GM21786 (cell line): ENCODE measurements at regions not wholly inside any gene's neighbourhood (a gene's known extent, or its start where the extent isn't known, plus 50 kb on each side); places are given as distances from the start of the nearest gene placed in this dataset.

ENCODE experiments used
- ATAC-seq: cut with Tn5 transposase; IDR thresholded peaks from one replicate; pipeline ENCODE4 v1.9.1; 2021; ENCODE audit not compliant: unreplicated experiment

GRCh38 chr14:53328841-53329240 lies 175.7 kb upstream of the DDHD1 start:
- no peak for ATAC-seq

GRCh38 chr14:53327716-53328115 lies 174.6 kb upstream of the DDHD1 start:
- ATAC-seq = no peak

- no peak for ATAC-seq
Measured at GRCh38 chr14:53325176-53325806, 172.2 kb upstream of the DDHD1 start.

- no peak for ATAC-seq
Measured at GRCh38 chr14:53316504-53316903, 163.4 kb upstream of the DDHD1 start.

DNA sequence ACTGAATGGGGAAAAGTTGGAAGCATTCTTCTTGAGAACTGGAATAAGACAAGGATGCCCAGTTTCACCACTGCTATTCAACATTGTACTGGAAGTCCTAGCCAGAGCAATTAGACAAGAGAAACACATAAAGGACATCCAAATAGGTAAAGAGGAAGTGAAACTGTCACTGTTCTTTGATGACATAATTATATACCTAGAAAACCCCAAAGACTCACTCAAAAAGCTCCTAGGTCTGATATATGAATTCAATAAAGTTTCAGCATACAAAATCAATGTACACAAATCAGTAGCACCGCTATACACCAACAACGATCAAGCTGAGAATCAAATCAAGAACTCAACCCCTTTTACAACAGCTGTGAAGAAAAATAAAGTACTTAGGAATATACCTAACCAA lies 157.3 kb upstream of the DDHD1 start:
- peak; percentile 91 for ATAC-seq

DNA sequence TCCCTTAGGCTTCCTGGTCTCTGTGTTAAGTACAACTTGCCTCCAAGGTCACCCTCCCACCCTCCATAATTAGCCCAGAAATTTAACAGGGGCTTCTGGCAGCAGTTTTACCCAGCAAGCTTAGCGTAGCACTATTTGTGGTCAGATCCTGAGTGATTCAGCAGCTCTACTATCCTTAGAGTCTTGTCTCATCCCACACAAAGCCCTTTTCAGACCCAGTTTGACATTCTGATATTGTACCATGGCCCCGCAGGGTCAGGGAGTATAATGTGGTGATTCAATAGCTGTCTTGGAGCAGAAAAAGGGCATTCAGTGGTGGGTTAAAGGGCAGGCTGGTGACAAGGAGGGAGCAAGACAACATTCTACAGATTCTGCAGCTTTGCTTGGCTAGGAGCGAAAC lies 153.8 kb upstream of the DDHD1 start:
- ATAC-seq = no peak

DNA sequence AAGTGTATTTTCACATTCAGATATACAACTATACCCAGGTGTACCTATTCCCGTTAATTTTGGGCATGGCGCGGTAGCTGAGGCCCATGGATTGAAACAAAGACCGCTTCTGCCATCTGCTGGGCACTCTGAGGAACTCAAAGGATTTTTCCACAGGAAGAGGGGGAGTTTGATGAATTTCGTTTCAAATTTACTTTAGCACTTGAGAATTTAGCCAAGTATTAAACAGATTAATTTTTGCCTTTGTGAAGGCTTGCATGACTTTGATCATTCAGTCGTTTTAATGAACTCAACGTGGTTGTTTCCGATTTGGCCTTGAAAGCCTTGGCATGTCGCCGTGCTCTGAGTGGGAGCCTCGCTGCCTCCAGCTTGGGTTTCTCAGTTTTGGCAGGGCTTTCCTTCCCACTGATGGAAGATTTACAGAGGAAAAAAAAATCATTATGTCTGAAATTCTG lies 153.2 kb upstream of the DDHD1 start:
- no peak for ATAC-seq

GRCh38 chr14:53304726-53305381 lies 151.7 kb upstream of the DDHD1 start:
- no peak for ATAC-seq

- ATAC-seq = no peak
Measured at GRCh38 chr14:53295985-53296582, 143.0 kb upstream of the DDHD1 start.

DNA sequence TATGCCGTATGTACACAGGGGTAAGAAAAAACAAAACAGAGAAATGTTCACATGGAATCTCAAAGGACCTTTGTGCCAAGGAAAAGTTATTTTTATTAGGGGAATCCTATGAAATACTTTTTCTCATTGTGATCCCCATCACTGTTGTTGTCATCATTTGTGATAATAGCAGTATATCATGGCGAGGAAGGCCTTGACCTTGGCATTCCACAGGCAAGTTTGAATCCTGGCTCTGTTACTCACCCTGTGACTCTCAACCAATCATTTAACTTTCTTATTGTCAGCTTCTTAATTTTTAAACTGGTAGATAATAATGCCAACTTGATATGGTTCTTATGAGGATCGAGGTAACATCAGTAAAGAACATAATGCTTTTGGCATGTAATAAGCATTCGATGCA lies 142.2 kb upstream of the DDHD1 start:
- no peak for ATAC-seq

DNA sequence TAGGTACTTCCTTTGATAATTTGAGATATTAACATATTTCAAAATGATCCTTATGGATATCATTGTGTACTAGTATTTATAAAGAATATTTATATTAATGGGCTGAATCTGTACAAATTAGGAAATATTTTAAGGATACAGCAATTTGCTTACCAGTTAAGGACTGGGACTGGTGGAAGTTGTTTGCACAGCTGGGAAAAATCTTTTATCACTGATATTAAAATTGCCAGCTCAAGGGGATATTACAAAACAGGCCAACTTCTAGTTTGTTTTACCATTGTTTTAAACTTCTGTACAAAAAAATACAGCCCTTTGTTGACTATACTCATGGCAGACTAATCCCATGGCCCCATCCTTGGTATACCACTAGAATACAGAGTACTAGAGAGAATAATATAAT lies 133.2 kb upstream of the DDHD1 start:
- ATAC-seq = no peak

DNA sequence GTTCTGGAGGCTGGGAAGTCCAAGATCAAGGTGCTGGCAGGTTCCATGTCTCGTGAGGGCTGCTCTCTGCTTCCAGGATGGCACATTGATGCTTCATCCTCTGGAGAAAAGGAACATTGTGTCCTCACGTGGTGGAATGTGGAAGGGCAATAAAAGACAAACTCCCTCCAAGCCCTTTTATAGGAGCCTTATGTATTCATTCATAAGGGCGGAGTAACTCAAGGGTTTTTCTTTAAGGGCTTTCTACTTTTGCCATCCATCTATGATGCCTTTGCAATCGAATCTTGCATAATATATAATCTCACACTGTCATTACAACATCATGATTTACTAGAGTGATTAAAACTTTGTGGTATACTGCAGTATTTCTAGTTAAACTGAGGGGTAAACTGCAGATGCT lies 132.7 kb upstream of the DDHD1 start:
- no peak for ATAC-seq

DNA sequence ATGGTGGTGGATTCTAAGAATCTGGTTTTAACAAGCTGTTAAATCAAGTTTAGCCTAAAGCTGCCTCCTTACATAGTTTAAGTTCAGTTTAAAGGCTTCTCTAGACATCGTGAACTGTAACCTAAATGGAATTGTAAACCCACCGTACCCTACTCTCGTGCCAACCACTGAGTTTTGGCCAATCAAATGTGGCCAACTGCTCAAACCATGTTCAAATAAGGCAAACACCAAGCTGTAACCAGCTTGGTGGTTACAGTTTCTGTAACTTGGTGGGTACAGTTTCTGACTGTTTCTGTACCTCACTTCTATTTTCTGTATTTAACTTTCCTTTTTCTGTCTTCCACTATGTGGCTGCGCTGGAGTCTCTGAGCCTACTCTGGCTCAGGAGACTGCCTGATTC lies 131.9 kb upstream of the DDHD1 start:
- no peak for ATAC-seq

DNA sequence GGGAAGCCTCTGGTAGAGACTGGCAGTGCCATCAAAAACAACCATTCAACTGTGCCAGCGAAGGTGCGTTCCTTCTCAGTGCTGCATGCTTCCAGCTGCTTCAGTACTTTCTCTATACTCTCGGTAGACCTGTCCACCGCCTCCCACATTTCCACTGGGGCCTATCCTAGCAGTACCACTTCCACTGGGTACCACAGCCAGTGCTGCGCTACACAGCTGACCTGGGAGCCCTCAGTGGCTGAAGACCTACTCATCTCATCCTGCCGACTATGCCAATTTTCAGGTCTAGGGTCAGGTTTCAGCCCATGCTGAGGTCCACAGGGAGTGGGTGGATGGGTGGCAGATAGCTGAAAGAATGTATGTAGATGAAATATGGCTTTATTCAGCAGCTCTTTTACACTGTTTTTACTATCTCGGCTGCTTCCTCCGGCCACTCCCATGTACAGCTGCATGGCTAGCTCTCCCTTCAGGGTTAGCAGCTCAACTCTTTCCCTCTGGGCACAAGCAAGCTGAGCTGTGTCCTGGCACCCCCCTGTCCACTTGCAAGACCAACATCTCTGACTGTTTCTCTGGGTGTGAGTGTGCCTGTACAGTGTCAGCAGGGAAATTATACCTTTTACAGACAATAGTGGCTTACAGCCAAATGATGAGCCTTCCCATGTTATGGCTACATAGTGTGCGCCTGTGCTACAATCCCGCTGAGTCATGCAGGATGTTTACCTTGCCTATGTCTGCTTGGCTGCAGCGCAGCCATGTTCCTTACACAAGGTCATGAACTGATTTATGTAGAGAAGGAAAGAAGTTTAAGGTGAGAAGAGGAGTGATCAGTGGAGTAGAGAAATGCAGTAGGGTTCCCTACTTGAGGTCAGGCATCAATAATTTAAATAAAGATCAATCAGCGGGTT lies 125.7 kb upstream of the DDHD1 start:
- no peak for ATAC-seq

DNA sequence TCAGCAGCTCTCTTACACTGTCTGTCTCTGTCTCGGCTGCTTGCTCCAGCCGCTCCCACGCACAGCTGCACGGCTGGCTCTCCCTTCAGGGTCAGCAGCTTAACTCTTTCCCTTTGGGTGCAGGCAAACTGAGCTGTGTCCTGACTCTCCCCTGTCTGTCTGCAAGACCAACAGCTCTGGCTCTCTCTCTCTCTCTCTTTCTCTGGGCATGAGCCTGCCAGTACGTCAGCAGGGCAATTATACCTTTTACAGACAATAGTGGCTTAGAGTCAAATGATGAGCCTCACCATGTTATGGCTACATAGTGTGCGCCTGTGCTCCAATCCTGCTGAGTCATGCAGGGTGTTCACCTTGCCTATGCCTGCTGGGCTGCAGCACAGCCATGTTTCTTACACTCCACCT lies 120.5 kb upstream of the DDHD1 start:
- no peak for ATAC-seq

GRCh38 chr14:53265025-53265424 lies 111.9 kb upstream of the DDHD1 start:
- ATAC-seq = no peak

- no peak for ATAC-seq
Measured at GRCh38 chr14:53260928-53261327, 107.8 kb upstream of the DDHD1 start.

DNA sequence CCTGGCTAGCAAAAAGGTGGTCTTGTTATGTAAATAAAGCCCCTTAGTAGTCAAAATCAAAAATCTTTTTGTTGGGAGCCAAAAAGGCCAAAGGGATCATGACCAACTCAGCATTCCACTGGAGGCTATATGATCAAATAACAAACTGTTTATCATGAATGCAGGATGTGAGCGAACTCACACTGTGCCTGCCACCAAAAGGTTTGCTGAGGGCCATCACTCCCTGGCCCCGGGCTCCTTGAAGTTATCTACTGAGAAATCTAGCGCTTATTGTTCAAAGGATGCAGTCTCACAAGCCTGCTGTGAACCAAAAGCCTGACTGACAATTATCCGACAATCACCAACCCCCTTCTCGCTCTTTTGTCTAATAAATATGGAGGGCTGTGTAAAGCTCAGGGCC lies 107.2 kb upstream of the DDHD1 start:
- no peak for ATAC-seq

DNA sequence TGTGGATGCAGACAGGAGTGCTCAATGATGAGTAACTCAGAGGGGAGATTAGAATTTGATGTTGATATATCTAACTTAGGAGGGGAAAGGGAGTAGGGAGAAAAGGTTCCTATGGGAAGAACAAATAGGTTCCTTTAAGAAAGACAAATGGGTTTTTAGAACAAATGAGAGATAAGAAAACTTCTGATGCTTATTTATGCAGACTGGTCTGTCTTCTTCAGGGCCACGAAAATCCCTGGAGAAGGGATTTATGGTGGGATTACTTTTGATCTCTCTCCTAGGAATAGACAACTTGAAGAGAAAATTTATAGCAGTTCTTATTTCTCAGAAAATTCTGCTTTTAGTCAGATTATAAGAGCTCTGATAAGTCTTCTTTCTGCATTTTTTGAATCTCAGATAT lies 99.0 kb upstream of the DDHD1 start:
- ATAC-seq = no peak

GRCh38 chr14:53249059-53249458 lies 95.9 kb upstream of the DDHD1 start:
- no peak for ATAC-seq

DNA sequence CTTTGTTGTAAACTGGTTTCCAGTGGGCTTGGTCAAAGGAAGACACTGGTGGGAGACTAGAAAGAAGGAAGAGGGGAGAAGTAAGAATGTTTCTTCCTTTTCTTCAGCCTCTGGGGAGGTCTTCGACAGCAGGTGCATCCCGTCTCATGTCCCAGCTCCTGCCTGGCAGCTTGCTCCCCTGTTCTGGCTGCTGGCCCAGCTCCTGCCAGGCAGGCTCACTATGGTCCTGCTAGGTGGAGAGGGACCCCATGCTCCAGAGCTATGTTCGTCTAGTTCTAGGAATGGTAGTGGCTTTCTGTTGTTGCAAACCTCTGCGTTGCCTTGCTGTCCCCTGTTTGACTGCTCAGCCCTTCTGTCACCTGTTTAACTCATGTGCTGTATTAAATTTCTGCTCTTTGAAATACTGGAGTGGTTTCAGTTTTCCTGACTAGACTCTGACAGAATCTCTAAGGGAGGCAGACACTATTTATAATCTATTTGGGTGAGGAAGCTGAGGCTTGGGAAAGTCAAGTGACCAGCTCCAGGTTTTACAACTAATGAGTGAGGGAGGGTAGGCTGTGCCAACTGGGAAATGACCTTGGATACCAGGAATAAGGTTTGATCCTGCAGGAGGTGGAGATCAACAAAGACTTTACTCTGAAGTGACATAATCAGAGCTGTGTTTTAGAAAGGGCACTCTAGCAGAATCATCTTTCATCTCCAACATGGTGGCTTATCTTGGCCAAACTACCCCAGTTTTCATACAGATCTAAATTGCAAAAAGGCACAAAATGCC lies 94.7 kb upstream of the DDHD1 start:
- ATAC-seq = no peak
